HFFc6 (cell line): ENCODE measurements at regions not wholly inside any gene's neighbourhood (a gene's known extent, or its start where the extent isn't known, plus 50 kb on each side); places are given as distances from the start of the nearest gene placed in this dataset.

ENCODE experiments used
- DNase-seq: peaks from one replicate; pipeline ENCODE4 v3.0.0-alpha.2; 2018
- H3K27ac Mint-ChIP-seq: 2 replicates; pipeline ENCODE4 v1.8.0; 2020; ENCODE audit warnings: mild to moderate bottlenecking, mixed read lengths
- H3K27me3 Mint-ChIP-seq: 2 replicates; pipeline ENCODE4 v1.8.0; 2021; ENCODE audit warnings: mild to moderate bottlenecking, moderate library complexity, mixed read lengths; ENCODE audit not compliant: insufficient read depth
- H3K36me3 Mint-ChIP-seq: 2 replicates; pipeline ENCODE4 v1.8.0; 2021; ENCODE audit warnings: low read depth, mixed read lengths
- H3K4me1 Mint-ChIP-seq: 2 replicates; pipeline ENCODE4 v1.8.0; 2020; ENCODE audit warnings: low read depth, mixed read lengths
- H3K4me3 Mint-ChIP-seq: 2 replicates; pipeline ENCODE4 v1.8.0; 2020; ENCODE audit warnings: mild to moderate bottlenecking, moderate library complexity, mixed read lengths
- H3K9me3 Mint-ChIP-seq: 2 replicates; pipeline ENCODE4 v1.8.0; 2020; ENCODE audit warnings: mild to moderate bottlenecking, mixed read lengths
- CTCF ChIP-seq: fragments of 200-600 bp; sonication (generic); IDR thresholded peaks from 2 replicates; pipeline ENCODE4 v1.5.0; 2021; ENCODE audit warnings: antibody characterized with exemption, mild to moderate bottlenecking

GRCh38 chr13:74203576-74203975 lies 69.4 kb upstream of the KLF12 start:
- Mint-ChIP-seq H3K27me3 (no peaks in the 10 kb centered on the region), H3K4me3 (no peak overlapping the region), H3K9me3 (no peaks in the 10 kb centered on the region), H3K36me3 (peaks cover 10% of the 10 kb centered on the region; the same call in 1 of the 2 replicates), H3K4me1 (peaks cover 90% of the 10 kb centered on the region), H3K27ac (peak overlapping the region; percentile 53)
- TF ChIP-seq CTCF, result no peak
- DNase-seq, result no peak

GRCh38 chr13:74202129-74202813 lies 68.1 kb upstream of the KLF12 start:
- H3K9me3 Mint-ChIP-seq, result no peaks in the 10 kb centered on the region
- no peaks in the 10 kb centered on the region for H3K27me3 Mint-ChIP-seq
- DNase-seq, result no peak
- H3K4me3 Mint-ChIP-seq, result no peak overlapping the region
- no peak for TF ChIP-seq CTCF
- peaks cover 8% of the 10 kb centered on the region; the same call in 1 of the 2 replicates for H3K36me3 Mint-ChIP-seq
- peaks cover 82% of the 10 kb centered on the region for H3K4me1 Mint-ChIP-seq
- H3K27ac Mint-ChIP-seq, result no peak overlapping the region; the same call in 1 of the 2 replicates

GRCh38 chr13:74201530-74201929 lies 67.3 kb upstream of the KLF12 start:
- Mint-ChIP-seq H3K4me3 (no peak overlapping the region), H3K27ac (no peak overlapping the region), H3K36me3 (peaks cover under 1% of the 10 kb centered on the region; the same call in 1 of the 2 replicates), H3K4me1 (peaks cover 75% of the 10 kb centered on the region), H3K27me3 (no peaks in the 10 kb centered on the region), H3K9me3 (no peaks in the 10 kb centered on the region)
- no peak for DNase-seq
- no peak for TF ChIP-seq CTCF

GRCh38 chr13:74200081-74200480 lies 65.9 kb upstream of the KLF12 start:
- no peaks in the 10 kb centered on the region for H3K36me3 Mint-ChIP-seq
- peak overlapping the region; percentile 0; the same call in 1 of the 2 replicates for H3K4me3 Mint-ChIP-seq
- H3K27ac Mint-ChIP-seq, result peak overlapping the region; percentile 43
- peaks cover 60% of the 10 kb centered on the region for H3K4me1 Mint-ChIP-seq
- no peaks in the 10 kb centered on the region for H3K9me3 Mint-ChIP-seq
- TF ChIP-seq CTCF, result no peak
- no peaks in the 10 kb centered on the region for H3K27me3 Mint-ChIP-seq
- DNase-seq, result peak; percentile 54

- Mint-ChIP-seq H3K27me3 (no peaks in the 10 kb centered on the region), H3K9me3 (no peaks in the 10 kb centered on the region), H3K4me3 (no peak overlapping the region), H3K36me3 (no peaks in the 10 kb centered on the region), H3K4me1 (peaks cover 54% of the 10 kb centered on the region), H3K27ac (no peak overlapping the region)
- TF ChIP-seq CTCF, result no peak
- no peak for DNase-seq
Observed at GRCh38 chr13:74197677-74198429, 63.6 kb upstream of the KLF12 start.
